HG03095 (cell line): ENCODE measurements at regions not wholly inside any gene's neighbourhood (a gene's known extent, or its start where the extent isn't known, plus 50 kb on each side); places are given as distances from the start of the nearest gene placed in this dataset.
"Not testable (repeated sequence)": the region's sequence is repeated elsewhere in the genome, so short reads cannot be mapped to it uniquely, and the experiment has no call there.

Experiments
- ATAC-seq: cut with Tn5 transposase; IDR thresholded peaks from one replicate; pipeline ENCODE4 v1.9.1; 2021; ENCODE audit warnings: moderate library complexity; ENCODE audit not compliant: unreplicated experiment

GRCh38 chr4:184965230-184966050 is 52.9 kb upstream of the HELT start:
- not testable (repeated sequence) for ATAC-seq

GRCh38 chr4:184966051-184966691 is 52.1 kb upstream of the HELT start:
- not testable (repeated sequence) for ATAC-seq

GRCh38 chr4:184967699-184968098 is 50.6 kb upstream of the HELT start:
- not testable (repeated sequence) for ATAC-seq

- ATAC-seq: no peak
Observed at GRCh38 chr4:184968366-184968765, 49.9 kb upstream of the HELT start.
